ENCODE measurements at regions not wholly inside any gene's neighbourhood (a gene's known extent, or its start where the extent isn't known, plus 50 kb on each side); places are given as distances from the start of the nearest gene placed in this dataset.

DNA sequence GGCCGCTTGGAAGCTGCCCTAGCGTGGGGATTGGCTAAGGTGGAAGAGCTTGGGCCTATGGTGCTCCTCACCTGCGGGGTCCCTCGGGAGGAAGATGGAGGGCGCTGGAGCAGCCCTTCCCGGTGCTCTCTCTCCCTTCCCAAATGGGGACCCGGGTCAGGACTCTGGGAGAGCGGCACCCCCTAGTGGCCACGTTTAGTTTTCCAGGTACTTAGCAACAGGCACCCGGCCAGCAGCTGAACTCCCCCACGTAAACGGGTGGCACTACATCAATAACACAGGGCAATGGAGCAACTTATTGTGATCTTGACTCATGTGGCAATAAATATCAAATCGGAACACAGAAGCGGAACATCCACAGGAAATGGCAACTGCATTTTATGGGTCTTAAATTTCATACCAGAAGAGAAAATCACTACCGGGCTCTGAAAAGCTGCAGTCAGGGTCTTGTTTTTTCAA lies 316.6 kb downstream of the AGTPBP1 start:
- H3K4me1 ChIP-seq (ENCODE audit: control insufficient read depth, insufficient read depth, low read length), result no peaks in the 10 kb centered on the region
- ChIA-PET CTCF (interaction anchor here (0.5 to 3.0 kb wide), 49 partner anchors 8 to 1028 kb away, joined by 3 to 28 read pairs (median 3); no protein-coding TSS in a partner anchor), POLR2A (no interaction called here)
- no peak overlapping the region for H3K27ac ChIP-seq (ENCODE audit: extremely low read depth, low read depth, low read length)
- no peak overlapping the region for H3K4me3 ChIP-seq (ENCODE audit: low read depth, low read length)
- H3K36me3 ChIP-seq (ENCODE audit: control insufficient read depth in 2 of 2, insufficient read depth in 1 of 2, low read length in 2 of 2), result no peaks in the 10 kb centered on the region
- no peaks in the 10 kb centered on the region for H3K9me3 ChIP-seq (ENCODE audit: control insufficient read depth, insufficient read depth, low read depth, low read length)
- TF ChIP-seq, protein P1, sequence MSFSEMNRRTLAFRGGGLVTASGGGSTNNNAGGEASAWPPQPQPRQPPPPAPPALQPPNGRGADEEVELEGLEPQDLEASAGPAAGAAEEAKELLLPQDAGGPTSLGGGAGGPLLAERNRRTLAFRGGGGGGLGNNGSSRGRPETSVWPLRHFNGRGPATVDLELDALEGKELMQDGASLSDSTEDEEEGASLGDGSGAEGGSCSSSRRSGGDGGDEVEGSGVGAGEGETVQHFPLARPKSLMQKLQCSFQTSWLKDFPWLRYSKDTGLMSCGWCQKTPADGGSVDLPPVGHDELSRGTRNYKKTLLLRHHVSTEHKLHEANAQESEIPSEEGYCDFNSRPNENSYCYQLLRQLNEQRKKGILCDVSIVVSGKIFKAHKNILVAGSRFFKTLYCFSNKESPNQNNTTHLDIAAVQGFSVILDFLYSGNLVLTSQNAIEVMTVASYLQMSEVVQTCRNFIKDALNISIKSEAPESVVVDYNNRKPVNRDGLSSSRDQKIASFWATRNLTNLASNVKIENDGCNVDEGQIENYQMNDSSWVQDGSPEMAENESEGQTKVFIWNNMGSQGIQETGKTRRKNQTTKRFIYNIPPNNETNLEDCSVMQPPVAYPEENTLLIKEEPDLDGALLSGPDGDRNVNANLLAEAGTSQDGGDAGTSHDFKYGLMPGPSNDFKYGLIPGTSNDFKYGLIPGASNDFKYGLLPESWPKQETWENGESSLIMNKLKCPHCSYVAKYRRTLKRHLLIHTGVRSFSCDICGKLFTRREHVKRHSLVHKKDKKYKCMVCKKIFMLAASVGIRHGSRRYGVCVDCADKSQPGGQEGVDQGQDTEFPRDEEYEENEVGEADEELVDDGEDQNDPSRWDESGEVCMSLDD (tag by site-specific recombination; IDR thresholded peaks at IDR 0.05), result peak; percentile 43; the same call in 1 of the 2 replicates
- no peak for TF ChIP-seq ZNF747 (tag by site-specific recombination; IDR thresholded peaks at IDR 0.05)
- TF ChIP-seq ZNF211 (tag by site-specific recombination; IDR thresholded peaks at IDR 0.05; ENCODE audit: low read depth), result no peak
- no peak for TF ChIP-seq ZNF791 (tag by site-specific recombination; IDR thresholded peaks at IDR 0.05)
- TF ChIP-seq ZNF175 (tag by site-specific recombination; IDR thresholded peaks at IDR 0.05), result no peak
- TF ChIP-seq ZNF558 (tag by site-specific recombination; IDR thresholded peaks at IDR 0.05), result no peak
- TF ChIP-seq MZF1 (tag by site-specific recombination; IDR thresholded peaks at IDR 0.05; ENCODE audit: borderline replicate concordance), result 0 out of 2 replicates have a peak, but pooled peaks have one; percentile 29
- no peak for TF ChIP-seq ZNF121 (tag by site-specific recombination; IDR thresholded peaks at IDR 0.05)
- 0 out of 2 replicates have a peak, but pooled peaks have one; percentile 29 for TF ChIP-seq ZNF341 (tag by site-specific recombination; IDR thresholded peaks at IDR 0.05; ENCODE audit: low read depth)
- TF ChIP-seq ZNF324 (tag by site-specific recombination; IDR thresholded peaks at IDR 0.05), result 0 out of 2 replicates have a peak, but pooled peaks have one; percentile 27
- TF ChIP-seq YY2 (tag by site-specific recombination; IDR thresholded peaks at IDR 0.05), result 0 out of 2 replicates have a peak, but pooled peaks have one; percentile 35
- peak; percentile 56 for TF ChIP-seq ZNF692 (tag by site-specific recombination; IDR thresholded peaks at IDR 0.05)
- no peak for TF ChIP-seq ZNF768 (tag by site-specific recombination; IDR thresholded peaks at IDR 0.05)
- TF ChIP-seq YY1 (tag by site-specific recombination; IDR thresholded peaks at IDR 0.05), result peak; percentile 50; the same call in 1 of the 2 replicates
- TF ChIP-seq HOXC10 (CRISPR knock-in tag; IDR thresholded peaks at IDR 0.05), result no peak
- TF ChIP-seq ZNF23 (tag by site-specific recombination; IDR thresholded peaks at IDR 0.05; ENCODE audit: borderline replicate concordance), result no peak
- no peak for TF ChIP-seq MEIS1 (CRISPR knock-in tag; IDR thresholded peaks at IDR 0.05; ENCODE audit: borderline replicate concordance)
- peak; percentile 32; the same call in 1 of the 2 replicates for TF ChIP-seq ZEB2 (tag by site-specific recombination; IDR thresholded peaks at IDR 0.05)
- TF ChIP-seq RBAK (tag by site-specific recombination; IDR thresholded peaks at IDR 0.05), result no peak
- TF ChIP-seq ZNF621 (tag by site-specific recombination; IDR thresholded peaks at IDR 0.05), result no peak
- TF ChIP-seq ZNF664 (tag by site-specific recombination; IDR thresholded peaks at IDR 0.05), result no peak
- no peak for TF ChIP-seq KLF16 (tag by site-specific recombination; IDR thresholded peaks at IDR 0.05)
- TF ChIP-seq HOXA7 (CRISPR knock-in tag; IDR thresholded peaks at IDR 0.05; ENCODE audit: borderline replicate concordance), result no peak
- TF ChIP-seq OSR2 (tag by site-specific recombination; IDR thresholded peaks at IDR 0.05), result peak; percentile 48; the same call in 1 of the 2 replicates
- peak; percentile 43; the same call in 1 of the 2 replicates for TF ChIP-seq ZNF76 (tag by site-specific recombination; IDR thresholded peaks at IDR 0.05; ENCODE audit: borderline replicate concordance, low read depth)
- no peak for TF ChIP-seq BCL11A (tag by site-specific recombination; IDR thresholded peaks at IDR 0.05; ENCODE audit: low read depth)
- TF ChIP-seq ZSCAN30 (tag by site-specific recombination; IDR thresholded peaks at IDR 0.05), result peak; percentile 52; the same call in 1 of the 2 replicates
- TF ChIP-seq, protein P2, sequence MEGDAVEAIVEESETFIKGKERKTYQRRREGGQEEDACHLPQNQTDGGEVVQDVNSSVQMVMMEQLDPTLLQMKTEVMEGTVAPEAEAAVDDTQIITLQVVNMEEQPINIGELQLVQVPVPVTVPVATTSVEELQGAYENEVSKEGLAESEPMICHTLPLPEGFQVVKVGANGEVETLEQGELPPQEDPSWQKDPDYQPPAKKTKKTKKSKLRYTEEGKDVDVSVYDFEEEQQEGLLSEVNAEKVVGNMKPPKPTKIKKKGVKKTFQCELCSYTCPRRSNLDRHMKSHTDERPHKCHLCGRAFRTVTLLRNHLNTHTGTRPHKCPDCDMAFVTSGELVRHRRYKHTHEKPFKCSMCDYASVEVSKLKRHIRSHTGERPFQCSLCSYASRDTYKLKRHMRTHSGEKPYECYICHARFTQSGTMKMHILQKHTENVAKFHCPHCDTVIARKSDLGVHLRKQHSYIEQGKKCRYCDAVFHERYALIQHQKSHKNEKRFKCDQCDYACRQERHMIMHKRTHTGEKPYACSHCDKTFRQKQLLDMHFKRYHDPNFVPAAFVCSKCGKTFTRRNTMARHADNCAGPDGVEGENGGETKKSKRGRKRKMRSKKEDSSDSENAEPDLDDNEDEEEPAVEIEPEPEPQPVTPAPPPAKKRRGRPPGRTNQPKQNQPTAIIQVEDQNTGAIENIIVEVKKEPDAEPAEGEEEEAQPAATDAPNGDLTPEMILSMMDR (tag by site-specific recombination; IDR thresholded peaks at IDR 0.05), result peak; percentile 88
- TF ChIP-seq SP7 (tag by site-specific recombination; IDR thresholded peaks at IDR 0.05), result peak; percentile 33; the same call in 1 of the 2 replicates
- no peak for TF ChIP-seq KLF1 (tag by site-specific recombination; IDR thresholded peaks at IDR 0.05)
- TF ChIP-seq PATZ1 (tag by site-specific recombination; IDR thresholded peaks at IDR 0.05), result peak; percentile 45; the same call in 1 of the 2 replicates
